K562 (cell line): ENCODE measurements at regions not wholly inside any gene's neighbourhood (a gene's known extent, or its start where the extent isn't known, plus 50 kb on each side); places are given as distances from the start of the nearest gene placed in this dataset.

Source experiments
- ATAC-seq: fragments of 200-7000 bp; cut with Tn5 transposase; 3 replicates; pipeline ENCODE4 v1.9.1; 2020; ENCODE audit warnings: moderate library complexity
- BruUV-seq: library from RNA; stranded (reverse); fragments of 400-500 nt; replicated peaks from 2 replicates; lab custom pipeline; 2021; lab: Mats Ljungman, UMichigan
- CTCF ChIA-PET: fragments of 300-600 bp; formaldehyde crosslinking; extraction: SDS; loops from one replicate; lab custom pipeline; 2021; ENCODE audit warnings: low intra/inter-chr PET ratio; lab: Yijun Ruan, JAX
- POLR2A ChIA-PET: fragments of 300-600, 350-650 bp; sonication (Branson Sonifier 250); formaldehyde crosslinking; extraction: SDS; loops from one replicate; lab custom pipeline; 2021; ENCODE audit warnings: antibody characterized with exemption, inconsistent platforms; lab: Yijun Ruan, JAX
- DNase-seq, 4 experiments: peaks; one replicate each; pipeline versions ENCODE4 v3.0.0 to v3.0.0-alpha.2; 2011 to 2018; ENCODE audit warnings: low spot score in 3 of 4, mixed read lengths in 3 of 4; ENCODE audit errors: extremely low read depth in 1 of 4
- FAIRE-seq: peaks from 2 replicates; lab custom pipeline; 2011; peaks lifted over from hg19 to GRCh38; lab: Jason Lieb, UNC
- H2AFZ ChIP-seq: 2 replicates; pipeline ENCODE4 v1.6.0; 2011; ENCODE audit warnings: low read depth, low read length, control low read depth, inconsistent platforms
- H3K27ac ChIP-seq: fragments of 200-600 bp; 3 replicates; pipeline ENCODE4 v1.8.0; 2011; ENCODE audit warnings: low read depth, mild to moderate bottlenecking, control low read depth, inconsistent platforms, low read length, moderate library complexity, mixed read lengths; ENCODE audit errors: extremely low read depth
- H3K27me3 ChIP-seq, 2 experiments: fragments of 300-600 bp in 1 of 2; 2 replicates in 1 of 2; 3 replicates in 1 of 2; pipeline versions ENCODE4 v1.6.0 to v1.8.0; 2011; ENCODE audit warnings: inconsistent platforms in 2 of 2, low read length in 2 of 2, mild to moderate bottlenecking in 1 of 2, mixed read lengths in 1 of 2, moderate library complexity in 1 of 2; ENCODE audit not compliant: control insufficient read depth in 2 of 2, insufficient read depth in 2 of 2
- H3K36me3 ChIP-seq: fragments of 300-600 bp; 3 replicates; pipeline ENCODE4 v1.8.0; 2011; ENCODE audit warnings: mild to moderate bottlenecking, low read length, inconsistent platforms; ENCODE audit not compliant: control insufficient read depth, insufficient read depth
- H3K4me1 ChIP-seq, 2 experiments: fragments of 200-600 bp in 1 of 2; replicated peaks in 1 of 2; 2 replicates in 1 of 2; 3 replicates in 1 of 2; pipeline versions ENCODE4 v1.5.1 to v1.8.0; 2011; ENCODE audit warnings: inconsistent platforms in 2 of 2, low read length in 2 of 2, mild to moderate bottlenecking in 1 of 2, mixed read lengths in 1 of 2, moderate library complexity in 1 of 2; ENCODE audit not compliant: control insufficient read depth in 2 of 2, insufficient read depth in 2 of 2
- H3K4me2 ChIP-seq: 2 replicates; pipeline ENCODE4 v1.6.1; 2011; ENCODE audit warnings: low read length, control low read depth, inconsistent platforms, mixed read lengths; ENCODE audit not compliant: insufficient read depth
- H3K4me3 ChIP-seq: fragments of 200-600 bp; sonication (generic), shearing (Covaris generic); 2 replicates; pipeline ENCODE4 v1.5.1; 2016; ENCODE audit warnings: control low read depth, inconsistent platforms
- H3K79me2 ChIP-seq: fragments of 200-600 bp; 3 replicates; pipeline ENCODE4 v1.8.0; 2011; ENCODE audit warnings: low read length, inconsistent platforms; ENCODE audit not compliant: control insufficient read depth, insufficient read depth
- H3K9ac ChIP-seq, 2 experiments: 2 replicates each; pipeline versions ENCODE4 v1.6.0 to v1.6.1; 2011; ENCODE audit warnings: low read depth in 2 of 2, low read length in 2 of 2, control low read depth in 1 of 2, inconsistent platforms in 1 of 2, mild to moderate bottlenecking in 1 of 2, mixed read lengths in 1 of 2; ENCODE audit not compliant: insufficient read depth in 1 of 2
- H3K9me1 ChIP-seq: one replicate; pipeline ENCODE4 v1.6.0; 2011; ENCODE audit warnings: inconsistent platforms, mild to moderate bottlenecking, low read length, moderate library complexity; ENCODE audit not compliant: control insufficient read depth, insufficient read depth
- H3K9me3 ChIP-seq: replicated peaks from 2 replicates; pipeline ENCODE4 v1.5.1; 2011; ENCODE audit warnings: low read depth, low read length, inconsistent platforms; ENCODE audit not compliant: control insufficient read depth, insufficient read depth
- H4K20me1 ChIP-seq: replicated peaks from 2 replicates; pipeline ENCODE4 v1.6.1; 2011; ENCODE audit warnings: low read length, inconsistent platforms, mixed read lengths; ENCODE audit not compliant: control insufficient read depth, insufficient read depth
- CREB3 ChIP-seq: fragments of 450-650 bp; conservative IDR thresholded peaks from 2 replicates; pipeline ENCODE4 v1.6.1; 2016; ENCODE audit warnings: missing genetic modification characterization, low read depth, mild to moderate bottlenecking, missing compliant biosample characterization, moderate library complexity
- E2F3 ChIP-seq: fragments of 250-450 bp; sonication (Bioruptor Pico); IDR thresholded peaks from 2 replicates; pipeline ENCODE4 v1.4.0; 2020; ENCODE audit warnings: mild to moderate bottlenecking
- FOXO4 ChIP-seq: fragments of 450-650 bp; formaldehyde crosslinking; IDR thresholded peaks from 2 replicates; pipeline ENCODE4 v1.4.0; 2020; ENCODE audit warnings: mild to moderate bottlenecking, moderate library complexity
- GTF3C2 ChIP-seq: IDR thresholded peaks from 3 replicates; pipeline ENCODE4 v1.6.1; 2011; ENCODE audit warnings: borderline replicate concordance, mild to moderate bottlenecking, moderate library complexity; ENCODE audit not compliant: insufficient read length; ENCODE audit errors: extremely low read depth
- PREB ChIP-seq: sonication (generic); formaldehyde crosslinking; IDR thresholded peaks from 2 replicates; pipeline ENCODE4 v1.8.1; 2023; ENCODE audit warnings: mild to moderate bottlenecking, missing genetic modification reagents
- SFPQ ChIP-seq: fragments of 200-400 bp; formaldehyde crosslinking; IDR thresholded peaks from 2 replicates; pipeline ENCODE4 v1.6.1; 2017; ENCODE audit warnings: mild to moderate bottlenecking, low read depth, low read length, moderate library complexity
- SIRT6 ChIP-seq: IDR thresholded peaks from one replicate; pipeline ENCODE4 v1.6.1; 2012; ENCODE audit warnings: low read depth, mild to moderate bottlenecking, control low read depth, inconsistent platforms, low read length, moderate library complexity
- TSHZ1 ChIP-seq: fragments of 250-450 bp; sonication (Bioruptor Pico); IDR thresholded peaks from 2 replicates; pipeline ENCODE4 v1.4.0; 2020; ENCODE audit warnings: mild to moderate bottlenecking, moderate library complexity
- WGBS: fragments of 100-300 bp; shearing (Covaris generic); methylation state at CpG from one replicate; pipeline ENCODE4 v1.1.6; 2016; ENCODE audit warnings: low coverage, mixed read lengths; ENCODE audit not compliant: insufficient coverage; ENCODE audit errors: missing lambda C conversion rate; 5-methylcytosine and 5-hydroxymethylcytosine counted together
- in situ Hi-C: fragments of 300-500 bp; cut with MboI; formaldehyde crosslinking; loops from 4 replicates; pipeline ENCODE4 v1.15.0; 2018; ENCODE audit warnings: inconsistent platforms, mixed read lengths
- intact Hi-C: fragments of 100-400 bp; cut with micrococcal nuclease; formaldehyde crosslinking; loops from 2 replicates; pipeline ENCODE4 v1.14.2; 2022

GRCh38 chr3:31345581-31345980, 187.1 kb upstream of the STT3B start:
- Histone ChIP-seq H3K9me1 (no peaks in the 10 kb centered on the region), H3K9me3 (no peaks in the 10 kb centered on the region), H3K27ac (no peak overlapping the region), H4K20me1 (no peaks in the 10 kb centered on the region), H2AFZ (no peak overlapping the region), H3K4me1 (no peaks in the 10 kb centered on the region), H3K4me3 (no peak overlapping the region), H3K4me2 (no peak overlapping the region), H3K36me3 (no peaks in the 10 kb centered on the region), H3K27me3 (no peaks in the 10 kb centered on the region), H3K79me2 (no peaks in the 10 kb centered on the region), H3K9ac (no peak overlapping the region)
- ChIA-PET POLR2A (no interaction called here), CTCF (no interaction called here)
- 4% methylated on average over 2 of the region's 2 CpGs for WGBS
- intact Hi-C loops (no loop called here), in situ Hi-C loops (no loop called here)
- FAIRE-seq (no peak), ATAC-seq (no peak), DNase-seq (no peak)
- no TSS peak for BruUV-seq
- no peak for TF ChIP-seq SFPQ
- TF ChIP-seq GTF3C2 = no peak
- TF ChIP-seq FOXO4 = no peak
- TF ChIP-seq CREB3 (tag) = no peak
- TF ChIP-seq SIRT6 = no peak
- no peak for TF ChIP-seq PREB (CRISPR knock-in tag)
- TF ChIP-seq E2F3 (CRISPR knock-in tag) = no peak
- TF ChIP-seq TSHZ1 = no peak
